ENCODE measurements at regions not wholly inside any gene's neighbourhood (a gene's known extent, or its start where the extent isn't known, plus 50 kb on each side); places are given as distances from the start of the nearest gene placed in this dataset.

GRCh38 chr1:188426561-188426960 is 1597.8 kb downstream of the PLA2G4A start:
- TF ChIP-seq POLR2A (IDR thresholded peaks at IDR 0.05; ENCODE audit: low read depth, low read length) (no peak), POLR2AphosphoS5 (IDR thresholded peaks at IDR 0.05; ENCODE audit: low read depth, low read length) (no peak)

Measured in GM12892 (cell line).